ENCODE measurements at regions not wholly inside any gene's neighbourhood (a gene's known extent, or its start where the extent isn't known, plus 50 kb on each side); places are given as distances from the start of the nearest gene placed in this dataset.
"Not testable (repeated sequence)": the region's sequence is repeated elsewhere in the genome, so short reads cannot be mapped to it uniquely, and the experiment has no call there.

DNA sequence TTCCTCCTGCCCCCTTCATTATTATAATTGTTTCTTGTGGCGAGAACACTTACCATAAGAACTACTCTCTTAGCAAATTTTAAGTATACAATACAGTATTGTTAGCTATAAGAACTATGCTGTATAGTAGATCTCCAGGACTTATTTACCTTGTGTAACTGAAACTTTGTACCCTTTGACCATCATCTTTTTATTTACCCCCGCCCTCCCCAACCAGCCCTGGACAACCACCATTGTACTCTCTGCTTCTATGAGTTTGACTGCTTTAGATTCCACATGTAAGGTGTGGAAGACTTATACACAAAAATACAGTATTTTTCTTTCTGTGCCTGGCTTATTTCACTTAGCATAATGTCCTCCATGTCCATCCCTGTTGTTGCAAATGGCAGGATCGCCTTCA lies 161.1 kb downstream of the PHF8 start:
- no peak for DNase-seq

DNA sequence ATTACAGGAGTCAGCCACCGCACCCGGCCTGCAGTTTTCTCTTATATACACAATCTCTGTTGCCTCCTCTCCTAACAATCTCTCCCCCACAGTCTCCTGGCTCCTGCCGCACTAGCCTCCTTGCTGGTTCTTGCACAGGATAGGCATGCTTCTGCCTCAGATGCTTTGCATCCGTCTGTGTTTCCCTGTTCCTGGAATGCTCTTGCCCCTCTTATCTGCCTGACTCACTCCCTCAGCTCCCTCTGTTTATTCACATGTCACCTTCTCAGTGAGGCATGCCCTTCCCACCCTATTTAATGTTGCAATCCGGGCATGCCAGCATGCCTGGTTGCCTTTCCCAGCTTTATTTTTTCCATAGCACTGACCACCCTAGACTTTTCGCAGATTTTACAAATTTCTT lies 161.9 kb downstream of the PHF8 start:
- no peak for DNase-seq

DNA sequence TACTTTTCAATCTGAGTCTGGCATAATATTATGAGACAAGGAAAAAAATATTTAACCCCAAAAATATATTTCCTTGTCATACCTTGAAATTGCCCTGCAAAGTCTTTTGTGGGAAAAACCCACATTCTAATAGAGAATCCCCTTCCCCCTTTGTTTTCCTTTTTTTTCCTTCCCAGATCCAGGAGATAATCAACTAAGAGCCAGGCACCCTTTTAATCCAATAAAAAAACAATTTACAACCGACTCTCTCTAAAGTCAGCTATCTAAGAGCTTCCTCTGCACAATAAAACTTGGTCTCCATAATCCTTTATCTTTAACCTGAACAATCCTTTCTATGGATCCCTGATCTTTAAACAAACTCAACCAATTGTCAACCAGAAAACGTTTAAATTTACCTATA lies 163.5 kb downstream of the PHF8 start:
- not testable (repeated sequence) for DNase-seq

DNA sequence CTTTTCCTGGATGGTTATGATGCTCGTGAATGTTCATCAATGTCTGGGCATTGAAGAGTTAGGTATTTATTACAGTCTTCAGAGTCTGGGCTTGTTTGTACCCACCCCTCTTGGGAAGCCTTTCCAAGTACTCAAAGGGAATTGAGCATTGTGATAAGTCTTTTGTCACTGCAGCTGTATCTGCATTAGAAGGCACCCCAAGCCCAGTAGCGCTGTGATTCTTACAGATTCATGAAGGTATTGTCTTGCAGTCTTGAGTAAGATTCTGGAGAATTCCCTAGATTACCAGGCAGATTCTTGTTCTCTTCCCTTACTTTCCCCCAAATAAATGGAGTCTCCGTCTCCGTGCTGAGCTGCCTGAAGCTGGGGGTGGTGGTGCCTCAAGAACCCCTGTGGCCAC lies 173.4 kb upstream of the HUWE1 start:
- DNase-seq = no peak

DNA sequence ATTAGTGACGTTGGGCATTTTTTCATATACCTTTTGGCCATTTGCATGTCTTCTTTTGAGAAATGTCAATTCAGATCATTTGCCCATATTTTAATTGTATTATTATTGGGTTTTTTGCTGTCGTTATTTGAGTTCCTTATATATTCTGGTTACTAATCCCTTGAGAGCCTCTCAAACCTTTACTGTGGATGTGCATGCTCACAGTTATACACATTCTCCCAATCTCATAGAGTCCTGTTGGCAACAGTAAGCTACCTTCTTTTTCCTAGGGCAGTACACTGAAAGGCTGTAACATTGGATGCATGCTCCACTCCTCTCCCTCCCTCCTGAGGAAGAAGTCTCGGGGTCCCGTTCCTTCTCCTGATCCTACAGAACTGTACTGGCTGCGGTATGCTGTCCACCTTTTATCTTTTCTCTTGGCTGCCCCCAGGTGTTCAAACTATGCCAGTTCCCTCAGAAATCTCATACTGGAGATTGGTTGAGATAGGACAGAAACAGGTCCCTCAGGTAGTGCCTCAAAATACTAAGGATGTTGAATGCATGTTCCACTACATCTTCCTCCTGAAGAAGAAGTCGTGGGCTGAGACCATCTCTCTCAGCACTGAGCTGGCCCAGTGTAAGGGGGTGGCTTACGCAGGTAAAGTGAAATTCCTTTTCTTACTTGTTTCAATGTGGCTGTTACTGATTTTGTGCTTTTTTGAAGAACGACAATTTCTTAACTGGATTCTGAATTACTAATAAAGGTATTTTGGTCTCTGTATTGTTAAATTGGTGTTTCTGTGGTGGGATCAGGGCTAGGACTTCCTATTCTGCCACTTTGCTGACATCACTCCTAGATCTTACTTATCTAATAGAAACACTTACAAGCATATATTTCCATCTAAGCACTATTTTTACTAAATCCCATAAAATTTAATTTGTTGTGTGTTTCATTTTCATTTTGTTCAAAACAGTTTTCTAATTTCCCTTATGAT lies 145.4 kb upstream of the HUWE1 start:
- peak; percentile 18 to 63 for DNase-seq

DNA sequence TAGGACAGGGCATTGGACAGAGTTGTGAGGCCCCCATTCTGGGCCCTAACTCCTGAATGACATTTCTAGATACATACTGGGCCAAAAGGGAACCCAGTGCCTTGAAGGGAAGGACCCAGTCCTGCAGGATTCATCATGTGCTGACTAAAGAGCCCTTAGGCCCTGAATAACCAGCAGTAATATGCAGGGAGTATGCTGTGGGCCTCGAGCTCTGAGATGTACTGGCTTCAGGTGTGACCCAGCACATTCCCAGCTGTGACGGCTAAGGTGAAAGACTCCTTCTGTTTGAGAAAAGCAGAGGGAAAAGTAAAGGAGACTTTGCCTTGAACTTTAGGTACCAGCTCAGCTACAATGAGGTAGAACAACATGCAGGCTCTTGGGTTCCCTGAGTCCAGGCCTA lies 138.2 kb upstream of the HUWE1 start:
- no peak for DNase-seq

DNA sequence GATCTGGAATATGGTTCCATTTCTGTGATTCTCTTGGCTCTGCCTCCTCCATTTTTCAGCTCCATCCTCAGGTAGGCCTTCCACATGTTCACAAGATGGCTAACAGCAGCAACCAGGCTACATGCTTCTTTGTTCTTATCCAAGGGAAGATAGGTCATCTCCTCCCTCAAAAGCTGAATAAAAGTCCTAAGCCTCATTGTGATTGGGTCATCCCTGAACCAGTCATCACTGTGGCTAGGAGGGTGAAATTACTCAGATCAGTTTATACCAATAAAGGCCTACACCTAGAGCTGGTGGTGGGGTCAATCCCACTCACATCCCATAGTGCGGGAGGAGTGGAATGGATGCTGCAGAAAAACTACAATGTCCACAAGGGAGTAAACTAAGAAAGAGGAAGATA lies 131.6 kb upstream of the HUWE1 start:
- not testable (repeated sequence) for DNase-seq

DNA sequence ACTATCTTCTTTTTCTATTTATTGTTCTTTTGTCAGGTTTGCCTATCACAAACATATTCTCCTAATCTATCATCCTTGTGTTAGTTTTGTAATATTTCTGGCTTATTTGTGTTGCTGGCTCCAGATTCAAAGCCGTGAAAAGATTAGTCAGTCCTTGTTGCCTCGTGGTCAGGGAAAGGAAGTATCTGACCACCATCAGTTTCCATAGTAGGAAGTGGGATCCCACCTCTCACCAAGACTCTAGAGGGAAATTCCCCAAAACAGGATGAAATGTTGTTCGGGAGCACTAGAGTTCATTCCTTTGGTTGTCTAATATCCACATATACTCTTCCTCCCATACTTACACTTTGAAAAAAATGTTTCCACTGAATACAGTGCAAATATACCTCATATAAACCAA lies 131.0 kb upstream of the HUWE1 start:
- DNase-seq = no peak

DNA sequence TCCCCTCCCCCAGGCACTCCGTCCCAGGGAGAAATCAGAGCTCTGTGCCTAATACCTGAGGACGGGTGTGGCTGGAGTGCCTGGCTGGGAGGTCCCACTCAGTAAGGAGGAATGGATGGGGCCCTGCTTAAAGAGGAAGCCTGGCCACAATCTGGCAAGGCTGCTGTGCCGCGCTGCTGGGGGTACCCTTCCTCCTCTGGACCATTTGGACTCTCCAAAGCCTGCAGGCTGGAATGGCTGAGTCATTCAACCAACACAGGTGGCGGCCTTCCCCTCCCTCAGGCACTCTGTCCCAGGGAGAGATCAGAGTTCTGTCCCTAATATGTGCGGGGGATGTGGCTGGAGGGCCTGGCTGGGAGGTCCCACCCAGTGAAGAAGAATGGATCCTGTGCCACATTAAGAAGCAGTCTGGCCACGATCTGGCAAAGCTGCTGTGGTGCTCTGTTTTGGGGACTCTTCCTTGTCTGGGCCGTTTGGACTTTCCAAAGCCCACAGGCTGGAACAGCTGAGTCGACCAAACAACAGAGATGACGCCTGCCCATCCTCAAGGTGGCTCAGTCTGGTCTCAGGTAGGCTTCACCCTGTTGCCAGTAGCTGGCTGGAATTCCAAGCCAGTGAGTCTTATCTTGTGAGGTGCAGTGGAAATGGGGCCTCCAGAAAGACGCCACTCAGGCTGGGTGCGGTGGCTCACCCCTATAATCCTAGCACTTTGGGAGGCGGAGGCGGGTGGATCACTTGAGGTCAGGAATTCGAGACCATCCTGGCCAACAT lies 127.3 kb upstream of the HUWE1 start:
- no peak for DNase-seq

DNA sequence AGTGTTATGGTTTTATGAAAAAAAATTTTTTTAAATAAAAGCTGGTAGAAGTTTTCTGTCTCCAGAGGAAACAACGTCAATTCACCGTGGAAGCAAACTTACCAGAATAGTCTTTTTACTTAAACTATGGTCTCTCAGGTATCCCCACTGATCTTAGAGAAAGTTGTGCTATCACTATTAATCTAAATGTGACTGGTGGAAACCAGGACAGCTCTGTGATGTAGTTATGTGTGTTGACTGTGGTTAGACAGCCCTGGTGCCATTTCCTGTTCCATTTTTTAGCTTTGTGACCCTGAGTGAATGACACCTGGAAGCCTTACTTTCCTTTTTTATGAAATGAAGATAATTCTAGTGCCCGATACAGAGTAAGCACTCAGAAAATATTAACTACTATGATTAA lies 111.8 kb upstream of the HUWE1 start:
- peak in 1 of 2 donors; percentile 10 for DNase-seq

DNA sequence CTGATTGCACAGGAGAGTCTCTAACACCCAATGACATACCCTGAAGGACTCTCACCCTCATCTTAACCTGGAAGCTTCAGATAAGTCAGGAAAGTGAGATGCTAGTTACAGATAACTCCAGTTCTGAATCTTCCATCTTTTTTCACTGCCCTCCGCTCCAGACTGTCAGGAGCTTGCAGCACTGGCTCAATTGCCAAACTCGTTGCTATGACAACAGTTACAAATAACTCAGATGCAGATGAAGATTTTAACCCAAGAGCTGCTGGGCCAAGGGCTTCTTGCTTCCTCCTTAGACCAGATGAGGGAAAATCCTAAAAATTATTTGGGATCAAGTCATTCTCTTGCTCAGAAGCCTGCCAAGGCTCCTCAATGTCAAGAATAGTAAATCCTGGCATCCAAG lies 109.1 kb upstream of the HUWE1 start:
- no peak for DNase-seq

DNA sequence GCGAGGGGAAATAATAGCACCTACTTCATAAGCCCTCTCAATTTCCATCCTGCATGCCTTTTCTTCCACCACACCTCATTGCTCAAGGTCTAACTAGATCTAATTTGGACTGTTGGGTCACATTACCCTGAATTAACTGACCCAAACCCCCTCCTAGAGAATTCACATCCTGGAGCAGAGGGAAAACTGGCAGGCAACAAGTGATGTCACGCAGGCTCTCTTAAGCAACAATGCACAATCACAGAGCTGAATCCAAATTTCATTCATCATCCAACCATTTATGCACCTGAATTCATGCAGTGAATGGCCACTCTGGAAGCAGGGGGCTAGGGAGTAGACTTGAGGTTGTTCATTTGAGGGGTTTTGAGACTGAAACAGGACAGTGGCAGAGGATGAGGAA lies 107.7 kb upstream of the HUWE1 start:
- no peak for DNase-seq

DNA sequence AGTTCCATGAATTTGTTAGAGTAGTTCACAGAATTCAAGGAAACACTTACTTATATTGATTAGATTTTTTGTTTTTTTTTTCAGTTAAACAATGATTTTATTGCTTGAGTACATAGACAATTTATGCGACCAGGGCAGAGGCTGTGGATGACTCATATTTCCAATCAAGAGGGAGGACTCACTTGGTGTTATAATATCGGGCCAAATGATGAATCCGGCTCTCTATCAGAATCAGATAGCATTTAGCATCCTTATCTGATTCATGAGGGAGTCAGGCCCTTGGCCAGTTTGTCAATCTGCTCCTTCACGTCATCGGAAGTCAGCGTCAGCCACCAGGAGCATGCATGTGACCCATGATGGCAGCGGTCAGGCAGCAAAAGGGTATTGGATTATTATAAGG lies 82.3 kb upstream of the HUWE1 start:
- DNase-seq = no peak

DNA sequence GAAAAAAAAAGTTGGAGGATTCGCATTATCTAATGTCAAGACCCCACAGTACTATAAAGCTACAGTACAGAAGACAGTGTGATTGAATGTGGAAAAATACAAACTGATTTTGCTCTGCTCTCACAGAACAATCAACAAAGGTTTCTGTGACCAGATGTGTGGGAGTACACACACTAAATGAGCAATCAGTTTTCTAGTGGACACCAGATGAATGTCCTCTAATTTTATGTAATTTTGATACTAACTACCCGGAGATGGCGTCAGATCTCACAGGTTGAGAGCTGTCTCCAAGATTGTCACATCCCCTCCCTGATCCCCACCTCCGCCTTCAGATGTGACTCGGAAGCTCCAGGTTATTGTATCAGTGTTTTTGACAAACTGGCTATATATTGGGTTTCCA lies 81.9 kb upstream of the HUWE1 start:
- no peak for DNase-seq

DNA sequence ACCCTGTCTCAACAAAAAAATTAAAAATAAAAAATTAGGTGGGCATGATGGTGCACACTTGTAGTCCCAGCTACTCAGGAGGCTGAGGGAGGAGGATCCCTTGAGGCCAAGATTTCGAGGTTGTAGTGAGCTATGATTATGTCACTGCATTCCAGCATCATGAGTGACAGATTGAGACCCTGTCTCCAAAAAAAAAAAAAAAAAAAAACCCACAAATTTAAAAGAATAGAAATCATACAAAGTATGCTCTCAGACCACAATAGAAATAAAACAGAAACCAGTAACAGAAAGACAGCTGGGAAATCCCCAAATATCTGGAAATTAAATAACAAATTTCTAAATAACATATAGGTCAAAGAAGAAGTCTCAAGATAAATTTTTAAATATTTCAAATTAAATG lies 81.0 kb upstream of the HUWE1 start:
- DNase-seq = no peak

DNA sequence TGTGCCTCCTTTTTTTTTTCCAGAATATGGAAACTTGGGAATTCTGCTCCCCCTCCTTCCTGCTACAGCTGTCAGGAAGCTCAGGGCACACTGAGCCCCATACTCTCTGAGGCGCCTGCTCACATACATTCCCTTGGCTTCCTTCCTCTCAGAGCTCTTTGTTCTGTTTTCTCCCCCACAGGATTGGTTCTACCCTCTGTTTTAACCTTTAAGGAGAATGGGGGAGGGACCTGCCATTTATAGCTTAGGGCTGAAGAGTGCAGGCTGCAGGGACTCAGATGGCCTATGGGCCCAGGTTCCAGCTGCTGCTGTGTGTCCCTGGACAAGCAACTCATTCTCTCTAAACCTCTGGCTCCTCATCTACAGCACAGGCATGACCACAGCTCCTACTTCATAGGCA lies 70.7 kb upstream of the HUWE1 start:
- DNase-seq = not testable (repeated sequence)

DNA sequence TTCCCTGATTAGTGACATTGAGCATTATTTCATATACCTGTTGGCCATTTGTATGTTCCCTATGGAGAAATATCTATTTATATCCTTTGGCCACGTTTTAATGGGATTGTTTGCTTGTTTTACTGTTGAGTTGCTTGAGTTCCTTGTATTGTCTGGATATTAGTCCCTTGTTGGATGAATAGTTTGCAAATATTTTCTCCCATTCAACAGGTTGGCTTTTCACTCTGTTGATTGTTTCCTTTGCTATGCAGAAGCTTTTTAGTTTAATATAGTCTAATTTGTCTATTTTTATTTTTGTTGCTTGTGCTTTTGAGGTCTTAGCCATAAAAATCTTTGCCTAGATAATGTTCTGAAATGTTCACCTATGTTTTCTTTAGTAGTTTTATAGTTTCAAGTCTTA lies 60.2 kb upstream of the HUWE1 start:
- no peak for DNase-seq

DNA sequence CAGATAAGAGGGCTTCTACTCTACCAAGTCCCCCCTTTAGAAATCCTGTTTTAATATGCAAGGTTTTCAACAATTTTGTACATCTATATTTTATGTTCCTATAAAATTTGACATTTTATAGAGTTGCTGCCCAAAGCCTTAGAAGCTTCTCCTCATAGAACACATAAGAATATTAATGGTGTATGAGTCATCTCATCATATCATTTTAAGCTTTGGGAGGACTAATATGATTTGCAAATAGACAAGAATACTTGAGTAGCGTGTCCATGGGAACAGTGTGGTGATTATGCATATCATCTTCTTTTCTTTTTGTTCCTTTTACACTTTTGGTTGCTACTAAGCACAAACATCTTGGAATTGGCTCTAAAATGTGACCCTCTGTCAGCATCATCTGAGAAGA lies 56.7 kb upstream of the HUWE1 start:
- DNase-seq = no peak

DNA sequence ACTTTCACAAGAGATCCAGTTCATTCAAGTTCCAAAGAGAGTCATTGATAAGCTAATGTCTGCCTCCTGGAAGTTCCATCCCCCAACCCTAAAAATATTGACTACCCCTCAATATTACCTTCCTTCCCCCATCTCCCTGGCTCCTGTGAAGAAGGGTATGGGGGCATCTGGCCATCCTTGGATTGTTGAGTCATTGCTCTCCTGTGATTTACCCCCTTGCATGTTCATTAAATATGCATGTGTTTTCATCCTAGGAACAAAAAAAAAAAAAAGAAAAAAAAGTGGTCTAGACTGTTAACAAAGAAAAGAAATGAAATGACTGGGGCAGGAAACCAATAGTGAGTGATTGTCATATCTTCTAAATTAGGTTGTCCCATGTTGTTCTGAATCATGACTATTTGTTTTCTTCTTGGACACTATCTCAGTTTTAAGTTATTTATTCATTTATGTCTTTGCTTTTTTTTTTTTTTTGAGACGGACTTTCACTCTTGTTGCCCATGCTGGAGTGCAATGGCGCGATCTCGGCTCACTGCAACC lies 51.9 kb upstream of the HUWE1 start:
- DNase-seq = no peak

Measured in CD4-positive, alpha-beta T cell treated with Interferon alpha-2 for 1 hour (primary cell).